HG03097 (cell line): ENCODE measurements at regions not wholly inside any gene's neighbourhood (a gene's known extent, or its start where the extent isn't known, plus 50 kb on each side); places are given as distances from the start of the nearest gene placed in this dataset.

Experiments used
- ATAC-seq: cut with Tn5 transposase; IDR thresholded peaks from one replicate; pipeline ENCODE4 v1.9.1; 2021; ENCODE audit not compliant: unreplicated experiment, low FRiP score

GRCh38 chr10:24156686-24157085 is 52.3 kb upstream of the KIAA1217 start:
- no peak for ATAC-seq

- no peak for ATAC-seq
Measured at GRCh38 chr10:24157567-24157966, 51.4 kb upstream of the KIAA1217 start.
